SU-DHL-6 (cell line): ENCODE measurements at regions not wholly inside any gene's neighbourhood (a gene's known extent, or its start where the extent isn't known, plus 50 kb on each side); places are given as distances from the start of the nearest gene placed in this dataset.

ENCODE experiments used
- EZH2phosphoT487 ChIP-seq: fragments of 200-600 bp; sonication (generic), shearing (Covaris generic); conservative IDR thresholded peaks from 2 replicates; pipeline ENCODE4 v1.6.1; 2018; ENCODE audit warnings: mild to moderate bottlenecking, antibody characterized with exemption, low read length, moderate library complexity, mixed read lengths
- TF ChIP-seq, protein P1 (sequence below): fragments of 200-600 bp; sonication (generic); IDR thresholded peaks from one replicate; pipeline ENCODE4 v1.5.1; 2017; ENCODE audit warnings: antibody characterized with exemption, mild to moderate bottlenecking, low read length, moderate library complexity; ENCODE audit not compliant: insufficient read depth, poor library complexity, severe bottlenecking

GRCh38 chr10:47070541-47070940 is 159.3 kb downstream of the PTPN20 start:
- TF ChIP-seq, protein P1, sequence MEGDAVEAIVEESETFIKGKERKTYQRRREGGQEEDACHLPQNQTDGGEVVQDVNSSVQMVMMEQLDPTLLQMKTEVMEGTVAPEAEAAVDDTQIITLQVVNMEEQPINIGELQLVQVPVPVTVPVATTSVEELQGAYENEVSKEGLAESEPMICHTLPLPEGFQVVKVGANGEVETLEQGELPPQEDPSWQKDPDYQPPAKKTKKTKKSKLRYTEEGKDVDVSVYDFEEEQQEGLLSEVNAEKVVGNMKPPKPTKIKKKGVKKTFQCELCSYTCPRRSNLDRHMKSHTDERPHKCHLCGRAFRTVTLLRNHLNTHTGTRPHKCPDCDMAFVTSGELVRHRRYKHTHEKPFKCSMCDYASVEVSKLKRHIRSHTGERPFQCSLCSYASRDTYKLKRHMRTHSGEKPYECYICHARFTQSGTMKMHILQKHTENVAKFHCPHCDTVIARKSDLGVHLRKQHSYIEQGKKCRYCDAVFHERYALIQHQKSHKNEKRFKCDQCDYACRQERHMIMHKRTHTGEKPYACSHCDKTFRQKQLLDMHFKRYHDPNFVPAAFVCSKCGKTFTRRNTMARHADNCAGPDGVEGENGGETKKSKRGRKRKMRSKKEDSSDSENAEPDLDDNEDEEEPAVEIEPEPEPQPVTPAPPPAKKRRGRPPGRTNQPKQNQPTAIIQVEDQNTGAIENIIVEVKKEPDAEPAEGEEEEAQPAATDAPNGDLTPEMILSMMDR, result no peak
- TF ChIP-seq EZH2phosphoT487, result no peak
